IMR-90 (cell line): ENCODE measurements at regions not wholly inside any gene's neighbourhood (a gene's known extent, or its start where the extent isn't known, plus 50 kb on each side); places are given as distances from the start of the nearest gene placed in this dataset.

Experiments
- ATAC-seq: fragments of 200-7000 bp; cut with Tn5 transposase; 2 replicates; pipeline ENCODE4 v1.9.1; 2020; ENCODE audit warnings: low read depth, mild to moderate bottlenecking, moderate library complexity
- BruUV-seq: library from RNA; stranded (reverse); fragments of 400-500 nt; replicated peaks from 2 replicates; lab custom pipeline; 2021; lab: Mats Ljungman, UMichigan
- CTCF ChIA-PET: fragments of 300-600 bp; formaldehyde crosslinking; extraction: SDS; loops from one replicate; lab custom pipeline; 2021; ENCODE audit warnings: antibody characterized with exemption; lab: Yijun Ruan, JAX
- POLR2A ChIA-PET: fragments of 300-600 bp; sonication (Branson Sonifier 250); formaldehyde crosslinking; loops from one replicate; lab custom pipeline; 2022; ENCODE audit warnings: antibody characterized with exemption; ENCODE audit not compliant: unreplicated experiment; lab: Charles Lee
- DNase-seq: peaks from one replicate; pipeline ENCODE4 v3.0.0; 2013
- H2AFZ ChIP-seq: replicated peaks from 2 replicates; pipeline ENCODE3; 2013; ENCODE audit warnings: low read length, mild to moderate bottlenecking; ENCODE audit not compliant: poor library complexity
- H2AK5ac ChIP-seq: 2 replicates; pipeline ENCODE4 v1.6.1; 2013; ENCODE audit warnings: low read depth, low read length, inconsistent platforms
- H2AK9ac ChIP-seq: replicated peaks from 2 replicates; pipeline ENCODE3; 2013; ENCODE audit warnings: mild to moderate bottlenecking, low read depth, low read length, moderate library complexity; ENCODE audit not compliant: poor library complexity
- H2BK120ac ChIP-seq: 2 replicates; pipeline ENCODE4 v1.6.1; 2013; ENCODE audit warnings: low read depth, low read length, inconsistent platforms
- H2BK15ac ChIP-seq: 3 replicates; pipeline ENCODE4 v1.6.1; 2013; ENCODE audit warnings: low read depth, low read length, inconsistent platforms
- H2BK20ac ChIP-seq: 2 replicates; pipeline ENCODE4 v1.6.1; 2013; ENCODE audit warnings: low read depth, mild to moderate bottlenecking, inconsistent platforms, low read length, moderate library complexity
- H2BK5ac ChIP-seq: 2 replicates; pipeline ENCODE4 v1.6.1; 2013; ENCODE audit warnings: mild to moderate bottlenecking, low read depth, low read length, inconsistent platforms; ENCODE audit not compliant: poor library complexity, severe bottlenecking
- H3K14ac ChIP-seq: replicated peaks from 2 replicates; pipeline ENCODE4 v1.6.1; 2013; ENCODE audit warnings: low read depth, low read length, inconsistent platforms
- H3K18ac ChIP-seq: 2 replicates; pipeline ENCODE4 v1.6.1; 2013; ENCODE audit warnings: low read depth, low read length, control low read depth
- H3K23ac ChIP-seq: 2 replicates; pipeline ENCODE4 v1.6.1; 2013; ENCODE audit warnings: low read depth, low read length, inconsistent platforms
- H3K27ac ChIP-seq: 2 replicates; pipeline ENCODE4 v1.5.1; 2013; ENCODE audit warnings: mild to moderate bottlenecking, control low read depth, low read length; ENCODE audit not compliant: insufficient read depth
- H3K27me3 ChIP-seq: 2 replicates; pipeline ENCODE4 v1.6.1; 2013; ENCODE audit warnings: low read length; ENCODE audit not compliant: control insufficient read depth, insufficient read depth
- H3K36me3 ChIP-seq: 2 replicates; pipeline ENCODE4 v1.6.1; 2013; ENCODE audit warnings: low read length, mixed read lengths; ENCODE audit not compliant: control insufficient read depth, insufficient read depth
- H3K4ac ChIP-seq: 2 replicates; pipeline ENCODE4 v1.6.1; 2013; ENCODE audit warnings: low read depth, low read length, inconsistent platforms
- H3K4me1 ChIP-seq: 2 replicates; pipeline ENCODE4 v1.6.1; 2013; ENCODE audit warnings: low read length, mixed read lengths; ENCODE audit not compliant: control insufficient read depth, insufficient read depth
- H3K4me2 ChIP-seq: 2 replicates; pipeline ENCODE4 v1.6.1; 2013; ENCODE audit warnings: low read depth, mild to moderate bottlenecking, control low read depth, low read length, moderate library complexity
- H3K4me3 ChIP-seq: 2 replicates; pipeline ENCODE4 v1.5.1; 2013; ENCODE audit warnings: low read depth, mild to moderate bottlenecking, control low read depth, low read length, moderate library complexity; ENCODE audit not compliant: insufficient read depth
- H3K56ac ChIP-seq: 2 replicates; pipeline ENCODE4 v1.6.1; 2013; ENCODE audit warnings: low read length, inconsistent platforms; ENCODE audit not compliant: insufficient read depth; ENCODE audit errors: extremely low read depth
- H3K79me1 ChIP-seq, 2 experiments: 2 replicates each; pipeline ENCODE4 v1.6.1; 2013; ENCODE audit warnings: low read length in 2 of 2, inconsistent platforms in 1 of 2, low read depth in 1 of 2
- H3K9ac ChIP-seq: 2 replicates; pipeline ENCODE4 v1.6.1; 2013; ENCODE audit warnings: low read depth, low read length, control low read depth
- H3K9me1 ChIP-seq: 2 replicates; pipeline ENCODE4 v1.6.1; 2013; ENCODE audit warnings: low read length, inconsistent platforms; ENCODE audit not compliant: insufficient read depth
- H3K9me3 ChIP-seq: 2 replicates; pipeline ENCODE4 v1.6.1; 2013; ENCODE audit warnings: low read length; ENCODE audit not compliant: control insufficient read depth, insufficient read depth
- H4K20me1 ChIP-seq: 2 replicates; pipeline ENCODE4 v1.6.1; 2013; ENCODE audit warnings: low read length, inconsistent platforms; ENCODE audit not compliant: insufficient read depth
- H4K5ac ChIP-seq: 2 replicates; pipeline ENCODE4 v1.6.1; 2013; ENCODE audit warnings: mild to moderate bottlenecking, low read depth, low read length, control low read depth
- H4K8ac ChIP-seq, 2 experiments: 2 replicates each; pipeline ENCODE4 v1.6.1; 2013; ENCODE audit warnings: low read depth in 2 of 2, low read length in 2 of 2, control low read depth in 1 of 2, inconsistent platforms in 1 of 2
- H4K91ac ChIP-seq: 2 replicates; pipeline ENCODE4 v1.6.1; 2013; ENCODE audit warnings: low read depth, low read length, inconsistent platforms; ENCODE audit not compliant: insufficient read depth
- BHLHE40 ChIP-seq: fragments of 150-350 bp; IDR thresholded peaks from 2 replicates; pipeline ENCODE4 v1.6.1; 2016; ENCODE audit warnings: mild to moderate bottlenecking, low read depth, low read length
- CEBPB ChIP-seq: IDR thresholded peaks from 2 replicates; pipeline ENCODE4 v1.6.1; 2012; ENCODE audit warnings: low read depth, low read length, improper control_type of control experiment
- CHD1 ChIP-seq: IDR thresholded peaks from 2 replicates; pipeline ENCODE4 v1.6.1; 2012; ENCODE audit warnings: low read depth, low read length, improper control_type of control experiment
- CTCF ChIP-seq: conservative IDR thresholded peaks from 2 replicates; pipeline ENCODE4 v1.5.1; 2012; ENCODE audit warnings: mild to moderate bottlenecking, low read depth, low read length, improper control_type of control experiment
- FOS ChIP-seq: fragments of 150-350 bp; IDR thresholded peaks from 2 replicates; pipeline ENCODE4 v1.6.1; 2016; ENCODE audit warnings: low read depth, low read length
- MAFK ChIP-seq: IDR thresholded peaks from 2 replicates; pipeline ENCODE4 v1.6.1; 2012; ENCODE audit warnings: low read depth, low read length, improper control_type of control experiment
- MAZ ChIP-seq: IDR thresholded peaks from 2 replicates; pipeline ENCODE4 v1.6.1; 2012; ENCODE audit warnings: low read depth, mild to moderate bottlenecking, low read length, improper control_type of control experiment, moderate library complexity, borderline replicate concordance
- NFE2L2 ChIP-seq: fragments of 150-350 bp; IDR thresholded peaks from 2 replicates; pipeline ENCODE4 v1.6.1; 2016; ENCODE audit warnings: low read depth, mild to moderate bottlenecking, low read length
- POLR2A ChIP-seq: IDR thresholded peaks from 2 replicates; pipeline ENCODE4 v1.6.1; 2012; ENCODE audit warnings: mild to moderate bottlenecking, low read depth, low read length
- RAD21 ChIP-seq: IDR thresholded peaks from 2 replicates; pipeline ENCODE4 v1.6.1; 2012; ENCODE audit warnings: low read length, improper control_type of control experiment
- SMC3 ChIP-seq: fragments of 150-350 bp; IDR thresholded peaks from 2 replicates; pipeline ENCODE4 v1.6.1; 2016; ENCODE audit warnings: low read depth, mild to moderate bottlenecking, antibody characterized with exemption, low read length, moderate library complexity
- WGBS, 2 experiments: methylation state at CpG; one replicate each; pipeline versions ENCODE4 v1.1.5 to v1.1.7; 2013; ENCODE audit warnings: missing lambda C conversion rate in 2 of 2; ENCODE audit not compliant: insufficient read length in 1 of 2; ENCODE audit errors: extremely low coverage in 2 of 2; 5-methylcytosine and 5-hydroxymethylcytosine counted together
- dilution Hi-C: fragments of 300-500 bp; cut with HindIII; formaldehyde crosslinking; loops from one replicate; pipeline ENCODE4 v1.14.3; 2018; ENCODE audit warnings: low sequenced_read_pairs; ENCODE audit not compliant: unreplicated experiment
- in situ Hi-C: fragments of 300-500 bp; cut with MboI; formaldehyde crosslinking; loops from 3 replicates; pipeline ENCODE4 v1.14.3; 2019; ENCODE audit warnings: low sequenced_read_pairs, inconsistent platforms, mixed read lengths
- intact Hi-C: fragments of 100-400 bp; cut with micrococcal nuclease; formaldehyde crosslinking; loops from 2 replicates; pipeline ENCODE4 v1.10.0; 2022

DNA sequence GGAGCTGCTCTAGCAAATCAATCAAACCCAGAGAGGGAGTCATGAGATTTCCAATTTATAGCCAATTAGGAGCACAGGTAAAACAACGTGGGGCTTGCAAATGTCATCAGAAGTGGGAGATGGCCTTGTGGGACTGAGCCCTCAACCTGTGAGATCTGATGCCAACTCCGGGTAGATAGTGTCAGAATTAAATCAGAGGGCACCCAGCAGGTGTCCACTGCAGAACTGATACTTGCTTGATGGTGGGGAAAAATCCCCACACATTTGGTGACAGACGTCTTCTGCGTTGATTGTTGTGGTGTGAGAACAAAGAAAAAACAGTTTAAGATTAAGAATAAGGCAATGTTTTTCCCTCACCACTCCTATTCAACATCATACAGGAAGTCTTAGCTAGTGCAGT is 1402.8 kb downstream of the RAPGEF2 start:
- in situ Hi-C loops (no loop called here), intact Hi-C loops (no loop called here), dilution Hi-C loops (no loop called here)
- Histone ChIP-seq H2AK9ac (no peak overlapping the region), H3K23ac (no peak overlapping the region), H4K91ac (no peak overlapping the region), H3K27me3 (no peaks in the 10 kb centered on the region), H3K9me3 (peaks cover 6% of the 10 kb centered on the region; the same call in 1 of the 2 replicates), H2BK15ac (no peak overlapping the region), H2BK5ac (no peak overlapping the region), H3K14ac (no peak overlapping the region), H2BK20ac (no peak overlapping the region), H3K18ac (no peak overlapping the region), H2AFZ (no peak overlapping the region), H3K27ac (no peak overlapping the region), H2AK5ac (no peak overlapping the region), H3K9ac (no peak overlapping the region), H3K4ac (no peak overlapping the region), H3K36me3 (no peaks in the 10 kb centered on the region), H3K4me2 (no peak overlapping the region), H3K4me3 (no peak overlapping the region), H3K79me1 (no peaks in the 10 kb centered on the region), H4K20me1 (no peaks in the 10 kb centered on the region), H4K5ac (no peak overlapping the region), H3K9me1 (no peaks in the 10 kb centered on the region), H3K4me1 (no peaks in the 10 kb centered on the region), H3K56ac (no peak overlapping the region), H2BK120ac (no peak overlapping the region), H4K8ac (no peak overlapping the region)
- no peak for DNase-seq
- no peak for ATAC-seq
- TF ChIP-seq FOS (no peak), CTCF (no peak), NFE2L2 (no peak), CHD1 (no peak), CEBPB (no peak), POLR2A (no peak), BHLHE40 (no peak), MAFK (no peak), SMC3 (no peak), RAD21 (no peak), MAZ (no peak)
- ChIA-PET CTCF (no interaction called here), POLR2A (no interaction called here)
- WGBS, 2 experiments = 67% methylated on average over 1 of the region's 4 CpGs; no CpG with 5 or more reads in 1 of the 2 experiments
- no TSS peak for BruUV-seq
